HG03103 (cell line): ENCODE measurements at regions not wholly inside any gene's neighbourhood (a gene's known extent, or its start where the extent isn't known, plus 50 kb on each side); places are given as distances from the start of the nearest gene placed in this dataset.

Source experiments
- ATAC-seq: cut with Tn5 transposase; IDR thresholded peaks from one replicate; pipeline ENCODE4 v1.9.1; 2021; ENCODE audit warnings: low read depth; ENCODE audit not compliant: unreplicated experiment

DNA sequence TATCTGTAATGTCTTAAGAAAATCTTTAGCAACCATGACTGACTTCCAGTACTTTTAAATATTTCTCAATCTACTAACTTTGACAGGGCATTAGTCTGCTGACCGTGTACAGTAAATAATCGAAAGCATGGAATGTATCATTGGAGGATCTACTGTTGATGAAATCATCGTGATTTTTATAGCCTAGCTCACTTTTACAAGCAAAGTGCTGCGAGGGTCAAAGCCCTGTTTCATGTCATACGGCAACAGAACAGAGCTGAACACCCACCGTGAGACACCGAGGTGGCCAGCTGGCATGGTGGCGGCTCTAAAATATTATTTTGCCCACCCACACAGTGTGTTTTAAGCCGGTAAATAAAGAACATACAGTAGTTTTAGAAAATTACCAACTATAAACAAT is 679.3 kb downstream of the FAT4 start:
- ATAC-seq, result no peak

DNA sequence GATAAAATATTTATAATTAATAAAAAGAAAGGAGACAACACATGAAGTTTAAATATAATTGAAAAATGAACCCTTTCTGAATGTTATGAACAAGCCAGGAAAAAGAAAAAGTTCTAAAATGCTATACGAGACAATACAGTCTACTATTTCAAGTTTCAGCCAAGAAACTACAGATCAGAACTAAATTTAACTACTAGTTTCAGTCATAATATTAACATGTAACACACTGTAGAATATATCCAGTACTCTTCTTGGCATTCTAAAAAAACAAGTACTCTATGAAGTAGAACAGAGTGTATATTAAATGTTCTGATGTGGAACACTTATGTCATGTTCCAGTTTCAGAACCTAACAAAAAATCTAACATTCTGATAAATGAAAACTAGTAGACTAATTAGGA is 679.7 kb downstream of the FAT4 start:
- no peak for ATAC-seq

DNA sequence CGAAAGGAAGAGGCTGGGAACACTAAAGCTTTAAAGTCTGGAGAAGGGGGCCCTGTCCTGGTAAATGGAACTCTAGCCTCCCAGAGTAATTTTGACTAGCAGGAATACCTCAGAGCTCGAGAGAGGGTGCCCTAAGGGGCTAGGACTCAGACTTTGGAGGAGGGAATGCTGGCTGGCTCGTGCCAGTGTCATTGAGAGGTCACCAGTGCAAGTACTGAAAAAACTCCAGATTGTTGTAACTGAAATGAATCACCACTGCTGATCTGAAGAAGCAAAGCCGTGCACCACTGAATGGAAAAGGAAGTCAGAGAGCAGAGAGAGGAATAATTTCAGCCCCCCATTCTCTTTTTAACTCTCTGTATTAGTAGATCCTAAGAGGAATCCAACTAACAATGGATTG is 690.2 kb downstream of the FAT4 start:
- ATAC-seq, result no peak

DNA sequence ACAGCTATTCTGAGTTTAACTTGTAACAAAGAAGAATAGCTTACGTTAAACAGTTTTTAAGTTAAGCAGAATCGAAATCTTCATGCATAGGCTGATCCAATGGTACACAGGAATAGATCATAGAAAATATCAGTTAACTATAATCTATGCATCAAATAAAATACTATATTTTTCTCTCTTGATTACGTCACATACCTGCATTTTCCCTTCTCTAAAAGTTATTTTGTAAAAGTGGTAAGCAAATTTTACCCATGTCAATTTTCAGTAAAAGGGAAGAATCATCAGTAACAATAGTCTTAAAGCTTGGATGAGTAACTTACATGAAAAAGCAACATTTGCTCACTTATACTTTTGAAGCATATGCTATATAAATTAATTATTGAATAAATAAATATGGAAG is 692.4 kb downstream of the FAT4 start:
- no peak for ATAC-seq

DNA sequence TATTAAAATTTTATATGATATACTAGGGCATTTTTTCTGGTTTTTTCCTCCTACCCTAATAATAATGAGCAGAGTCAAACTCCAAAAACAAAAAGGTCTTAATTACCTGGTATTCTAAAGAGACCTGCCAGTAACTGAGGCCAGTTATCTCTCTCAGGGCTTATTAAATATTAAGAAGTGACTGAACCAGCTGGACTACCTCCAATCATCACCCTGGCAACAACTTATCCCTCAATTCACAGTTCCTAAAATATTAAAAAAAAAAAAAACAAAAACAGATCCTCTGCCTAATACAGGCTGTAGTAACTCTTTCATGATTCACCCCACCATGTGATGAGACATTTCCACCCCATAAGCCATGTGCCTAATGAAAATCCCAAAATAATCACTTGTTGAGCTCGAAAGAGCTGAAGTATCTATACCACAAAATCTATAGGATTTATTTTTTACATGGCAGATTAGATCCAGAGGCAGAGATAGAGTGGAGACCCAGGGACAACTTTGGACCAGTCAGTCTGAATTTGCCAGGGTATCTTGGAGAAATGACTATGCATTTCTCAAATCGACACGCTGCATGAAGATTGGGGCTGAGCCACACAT is 698.0 kb downstream of the FAT4 start:
- ATAC-seq, result no peak

DNA sequence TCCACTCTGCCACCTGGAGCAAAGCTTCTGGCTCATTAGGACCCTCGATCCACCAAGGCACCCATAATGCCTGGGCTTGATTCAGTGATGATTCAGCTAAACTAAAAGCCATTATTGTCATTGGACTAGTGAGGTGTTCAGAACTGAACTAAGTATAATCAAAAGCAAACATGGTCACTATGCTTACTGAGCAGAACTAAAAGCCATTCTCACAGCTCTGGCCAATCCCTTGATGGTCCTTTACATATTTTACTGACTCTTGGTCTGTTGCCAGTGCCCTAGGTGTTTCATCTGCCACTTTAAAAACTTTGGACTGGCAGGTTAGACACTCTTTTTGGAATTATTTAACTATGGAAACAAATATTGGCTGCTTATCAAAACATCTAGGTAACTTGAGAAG is 703.5 kb downstream of the FAT4 start:
- ATAC-seq, result no peak

DNA sequence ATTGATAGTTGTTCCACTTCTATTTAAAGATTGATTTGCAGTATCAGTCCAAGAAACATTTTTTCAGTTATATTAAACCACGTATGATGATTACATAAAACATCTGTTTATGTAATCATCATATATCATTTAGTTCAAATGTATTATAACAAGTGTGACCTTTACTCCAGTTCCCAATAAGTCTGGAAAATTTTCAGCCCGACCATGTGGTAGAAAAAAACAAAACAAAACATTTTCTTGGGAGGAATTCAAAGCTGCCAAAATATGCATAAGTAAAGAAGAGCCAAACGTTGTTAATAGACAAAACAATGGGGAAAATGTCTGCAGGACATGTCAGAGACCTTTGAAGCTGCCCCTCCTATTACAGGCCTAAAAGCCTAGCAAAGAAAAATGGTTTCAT is 709.1 kb downstream of the FAT4 start:
- no peak for ATAC-seq

DNA sequence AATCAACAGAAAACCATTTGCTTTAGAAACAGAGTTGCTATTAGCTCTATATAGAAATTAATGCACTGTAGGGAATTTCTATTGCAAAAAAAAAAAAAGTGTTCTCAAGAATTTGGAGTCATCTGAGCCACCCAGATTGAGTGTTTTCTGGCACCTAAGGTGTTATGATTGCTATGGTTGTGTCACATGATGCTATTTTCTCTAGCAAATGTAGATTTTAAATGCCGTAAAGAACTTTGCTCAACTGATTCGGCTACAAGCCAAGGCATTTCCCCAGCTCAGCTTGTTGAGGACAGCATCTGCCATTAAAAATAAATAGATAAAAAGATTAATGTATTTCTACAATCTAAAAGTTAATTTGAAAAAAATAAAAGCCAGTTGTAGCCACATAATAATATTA is 712.8 kb downstream of the FAT4 start:
- ATAC-seq, result no peak

DNA sequence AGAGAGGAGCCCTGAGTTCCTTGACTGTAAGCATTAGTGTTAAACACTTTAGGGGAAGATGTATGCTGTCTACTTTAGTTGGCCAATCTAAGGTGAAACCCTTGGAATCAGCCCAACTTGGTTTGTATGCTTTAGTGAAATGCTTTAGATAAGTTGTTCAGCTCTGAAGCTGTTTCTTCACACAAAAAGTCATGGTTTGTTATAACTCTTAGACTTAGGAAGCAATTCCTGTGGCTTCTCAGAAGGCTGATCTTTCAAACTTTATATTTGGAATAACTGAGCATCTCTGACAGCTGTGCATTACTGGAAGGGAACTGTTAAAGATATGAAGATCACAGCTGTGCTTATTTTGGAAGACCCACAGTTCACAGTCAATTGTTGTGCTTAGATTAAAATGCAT is 714.1 kb downstream of the FAT4 start:
- no peak for ATAC-seq

DNA sequence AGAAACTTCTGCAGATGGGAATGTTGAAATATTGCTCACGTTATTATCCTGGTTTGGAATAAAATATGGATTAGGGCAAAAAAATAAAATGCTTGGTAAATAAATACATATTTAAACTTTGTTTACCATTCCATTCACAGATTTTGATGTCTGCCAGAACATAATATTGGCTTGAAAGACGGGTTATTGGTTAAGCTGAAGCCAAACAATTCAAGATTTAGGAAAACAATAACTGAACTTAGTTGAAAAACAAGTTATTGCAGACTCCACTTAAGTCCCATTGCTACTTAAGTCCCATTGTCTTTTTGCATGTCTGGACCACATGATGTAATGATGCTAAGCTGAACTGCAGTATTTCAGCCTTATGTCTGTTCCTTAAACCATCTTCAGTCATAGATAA is 722.5 kb downstream of the FAT4 start:
- ATAC-seq, result no peak

DNA sequence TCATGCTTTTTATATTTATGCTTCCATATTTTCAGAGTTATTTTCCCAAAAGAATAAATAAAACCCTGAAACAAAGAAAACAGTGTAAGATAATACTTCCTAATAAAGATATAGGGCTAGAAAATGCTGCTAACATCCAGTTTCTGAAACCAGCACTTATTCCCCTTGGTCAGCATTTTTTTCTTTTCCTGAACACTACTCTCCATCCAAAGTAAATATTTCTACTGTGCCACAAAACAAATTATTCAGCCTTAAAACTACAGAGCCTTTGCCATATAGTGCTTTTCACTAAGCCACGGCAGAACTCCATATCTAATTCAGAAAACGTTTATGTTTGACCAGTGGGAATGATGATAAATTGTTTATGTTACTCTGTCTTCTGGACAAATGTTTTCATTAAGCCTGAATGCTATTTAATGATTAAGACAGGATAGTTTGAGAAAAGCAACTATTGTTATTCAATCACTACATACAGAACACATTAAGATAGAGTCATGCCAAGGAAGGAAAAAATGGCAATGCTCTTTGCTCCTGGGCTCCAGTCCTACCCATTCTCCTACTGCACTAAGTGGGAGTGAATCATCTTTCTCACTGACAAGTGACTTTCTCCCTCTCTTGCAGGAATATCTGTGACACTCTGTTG is 723.9 kb downstream of the FAT4 start:
- ATAC-seq, result no peak

DNA sequence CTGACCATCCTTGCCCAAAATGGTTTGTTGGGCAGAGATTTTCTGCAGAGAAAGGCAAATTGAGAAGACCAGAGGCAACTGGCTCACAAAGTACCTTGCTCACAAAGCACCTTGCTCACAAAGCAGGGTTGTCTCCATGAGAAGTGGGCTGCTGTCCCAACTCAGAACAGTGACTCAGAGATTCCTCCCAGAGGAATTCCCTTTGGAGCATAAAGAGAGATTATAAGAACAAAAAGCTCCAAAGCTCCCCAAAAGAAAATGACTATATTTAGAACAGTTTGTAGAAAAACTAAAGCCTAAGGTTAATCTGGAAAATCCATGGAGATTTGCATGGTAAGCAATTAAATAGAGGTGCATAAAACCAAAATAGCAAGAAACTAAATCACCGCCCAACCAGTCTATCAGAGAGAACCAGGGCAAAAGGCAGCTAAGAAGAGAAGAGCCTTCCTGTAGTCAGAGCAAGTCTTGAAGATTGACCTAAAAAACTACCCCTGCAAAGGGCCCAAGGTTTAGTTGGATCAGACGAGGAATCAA is 731.4 kb downstream of the FAT4 start:
- no peak for ATAC-seq

DNA sequence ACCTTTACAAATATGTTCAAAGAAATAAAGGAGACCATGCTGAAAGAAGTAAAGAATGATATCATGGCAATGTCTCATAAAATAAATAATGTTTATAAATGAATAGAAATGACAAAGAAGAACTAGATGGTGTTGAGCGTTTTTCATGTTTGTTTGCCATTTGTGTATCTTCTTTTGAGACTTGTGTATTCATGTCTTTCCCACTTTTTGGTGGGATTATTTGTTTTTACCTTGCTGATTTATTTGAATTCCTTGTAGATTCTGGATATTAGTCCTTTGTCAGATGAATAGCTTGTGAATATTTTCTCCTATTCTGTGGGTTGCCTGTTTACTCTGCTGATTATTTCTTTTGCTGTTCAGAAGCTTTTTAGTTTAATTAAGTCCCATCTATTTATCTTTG is 732.4 kb downstream of the FAT4 start:
- no peak for ATAC-seq

DNA sequence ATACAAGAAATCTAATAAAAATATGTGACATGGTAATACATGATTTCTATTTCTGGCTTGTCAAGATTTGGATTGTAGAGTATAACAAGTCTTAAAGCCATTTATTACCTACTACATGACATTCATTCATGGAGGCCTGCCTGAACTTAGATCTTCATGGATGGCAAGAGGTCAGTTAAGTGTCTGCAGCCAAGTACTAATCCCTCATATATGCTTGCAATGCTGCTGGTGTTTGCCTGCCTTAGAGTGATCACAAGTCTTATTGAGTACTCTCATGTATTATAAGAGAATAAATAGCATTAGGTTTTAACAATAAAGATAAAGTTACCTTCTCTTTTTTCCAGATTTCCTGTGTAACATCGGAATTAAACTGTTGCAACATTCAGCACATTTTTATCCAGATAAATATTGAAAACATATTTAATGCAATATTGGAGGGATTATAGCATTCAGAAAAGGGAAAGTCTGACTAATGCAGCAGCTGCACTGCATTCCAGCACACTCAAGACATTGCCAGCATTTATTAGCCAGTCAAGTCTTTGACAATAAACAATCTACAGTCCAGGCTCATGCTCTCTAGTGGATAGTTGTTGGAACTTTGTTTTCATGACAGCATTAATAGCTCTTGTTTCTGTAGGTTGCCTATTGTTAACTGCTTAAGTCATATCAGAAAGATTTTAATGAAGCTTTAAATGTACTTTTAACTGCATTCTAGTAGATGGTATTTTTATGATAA is 737.1 kb downstream of the FAT4 start:
- ATAC-seq, result no peak

DNA sequence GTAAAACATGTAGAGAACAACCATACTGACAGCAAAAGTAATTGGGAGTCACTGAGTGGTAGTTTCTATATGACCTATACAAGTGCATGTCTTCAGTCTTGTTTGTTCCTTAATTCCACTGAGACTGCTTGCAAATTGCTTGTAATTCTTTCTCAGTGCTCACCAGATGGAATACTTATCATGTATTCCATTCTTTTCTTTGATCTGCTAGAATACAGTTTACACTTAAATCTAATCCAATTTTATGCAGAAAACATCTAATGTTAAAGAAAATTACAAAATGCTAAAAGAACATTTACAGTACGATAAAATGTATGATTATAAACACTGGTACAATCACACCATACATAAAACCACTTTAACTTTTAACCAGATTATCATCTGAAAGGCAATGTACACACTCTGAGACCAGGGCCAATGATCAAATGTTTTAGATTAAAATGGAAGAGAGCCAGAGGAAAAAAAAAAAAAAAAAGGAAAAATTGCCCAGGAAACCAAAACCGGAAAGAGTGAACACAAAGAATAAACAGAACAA is 741.4 kb downstream of the FAT4 start:
- no peak for ATAC-seq

DNA sequence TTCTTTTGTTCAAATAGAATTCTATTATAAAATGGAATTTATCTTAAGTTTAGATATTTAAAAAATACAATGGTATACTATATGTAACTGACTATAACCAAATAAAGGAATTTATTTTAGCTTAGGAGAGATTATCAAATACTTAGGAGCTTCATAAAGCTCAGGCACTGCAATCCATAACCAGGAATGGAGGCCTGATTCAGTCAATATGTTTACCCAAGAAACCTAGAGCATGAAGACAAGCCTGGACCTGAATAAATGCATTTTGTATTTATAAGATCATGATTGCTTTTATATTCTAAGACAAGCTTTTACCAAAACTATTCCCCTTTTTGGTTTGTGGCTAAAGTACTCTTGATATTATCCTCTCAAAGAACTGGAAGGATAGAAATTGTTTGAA is 742.6 kb downstream of the FAT4 start:
- no peak for ATAC-seq

DNA sequence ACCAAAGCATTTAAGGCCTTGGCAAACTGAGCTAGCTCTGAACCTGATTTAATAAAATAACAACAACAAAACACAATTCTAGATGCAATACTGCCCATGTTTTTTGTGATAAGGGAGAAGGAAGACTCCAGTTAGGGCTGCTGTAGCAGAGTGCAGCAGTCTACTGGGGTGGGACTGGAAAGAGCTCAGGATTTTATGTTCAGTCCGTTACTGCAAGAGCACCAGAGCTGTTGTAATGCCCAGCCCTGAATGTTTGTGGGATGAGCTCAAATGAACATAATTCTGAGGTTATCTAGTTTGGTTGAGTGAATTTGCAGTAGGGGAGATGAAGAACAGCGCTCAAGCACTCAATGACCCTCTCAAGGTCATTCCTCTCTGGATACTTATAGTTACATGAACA is 743.8 kb downstream of the FAT4 start:
- no peak for ATAC-seq

DNA sequence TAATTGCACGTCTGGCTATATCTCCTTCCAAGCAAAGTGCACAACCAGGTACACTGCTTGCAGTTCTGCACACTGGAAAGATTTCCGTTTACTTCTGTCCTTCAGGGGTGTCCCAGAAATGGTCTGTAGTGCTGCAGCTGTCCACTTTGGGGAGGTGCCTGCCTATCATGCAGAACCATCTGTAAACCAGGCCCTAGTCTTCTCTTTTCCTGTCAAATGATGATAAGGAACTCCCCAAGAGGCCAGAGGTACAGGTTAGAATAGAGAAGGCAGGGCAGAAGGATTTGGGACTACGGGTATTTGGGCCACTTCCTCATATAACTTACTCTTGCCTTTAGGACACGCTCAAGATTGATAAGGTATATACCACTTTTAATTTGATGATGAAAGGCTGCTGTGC is 746.9 kb downstream of the FAT4 start:
- ATAC-seq, result no peak

DNA sequence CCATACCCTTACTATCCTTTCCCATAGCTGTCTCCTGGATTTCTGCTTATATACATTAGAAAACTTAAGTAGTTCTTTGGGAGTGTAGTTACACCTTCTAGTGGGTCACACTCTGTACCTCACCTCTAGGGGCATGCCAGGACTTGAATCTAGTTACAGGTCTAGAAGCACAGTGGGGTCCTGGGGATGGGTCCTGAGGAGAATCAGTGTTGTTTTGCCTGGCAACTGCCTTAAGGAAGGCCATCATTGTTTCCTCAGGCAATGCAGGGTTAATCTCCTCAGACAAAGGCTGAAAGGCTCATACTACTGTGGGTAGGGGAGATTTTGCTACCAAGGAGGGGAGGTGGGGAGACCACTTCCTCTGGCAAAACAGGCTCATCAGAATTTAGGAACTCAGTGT is 750.3 kb downstream of the FAT4 start:
- no peak for ATAC-seq

DNA sequence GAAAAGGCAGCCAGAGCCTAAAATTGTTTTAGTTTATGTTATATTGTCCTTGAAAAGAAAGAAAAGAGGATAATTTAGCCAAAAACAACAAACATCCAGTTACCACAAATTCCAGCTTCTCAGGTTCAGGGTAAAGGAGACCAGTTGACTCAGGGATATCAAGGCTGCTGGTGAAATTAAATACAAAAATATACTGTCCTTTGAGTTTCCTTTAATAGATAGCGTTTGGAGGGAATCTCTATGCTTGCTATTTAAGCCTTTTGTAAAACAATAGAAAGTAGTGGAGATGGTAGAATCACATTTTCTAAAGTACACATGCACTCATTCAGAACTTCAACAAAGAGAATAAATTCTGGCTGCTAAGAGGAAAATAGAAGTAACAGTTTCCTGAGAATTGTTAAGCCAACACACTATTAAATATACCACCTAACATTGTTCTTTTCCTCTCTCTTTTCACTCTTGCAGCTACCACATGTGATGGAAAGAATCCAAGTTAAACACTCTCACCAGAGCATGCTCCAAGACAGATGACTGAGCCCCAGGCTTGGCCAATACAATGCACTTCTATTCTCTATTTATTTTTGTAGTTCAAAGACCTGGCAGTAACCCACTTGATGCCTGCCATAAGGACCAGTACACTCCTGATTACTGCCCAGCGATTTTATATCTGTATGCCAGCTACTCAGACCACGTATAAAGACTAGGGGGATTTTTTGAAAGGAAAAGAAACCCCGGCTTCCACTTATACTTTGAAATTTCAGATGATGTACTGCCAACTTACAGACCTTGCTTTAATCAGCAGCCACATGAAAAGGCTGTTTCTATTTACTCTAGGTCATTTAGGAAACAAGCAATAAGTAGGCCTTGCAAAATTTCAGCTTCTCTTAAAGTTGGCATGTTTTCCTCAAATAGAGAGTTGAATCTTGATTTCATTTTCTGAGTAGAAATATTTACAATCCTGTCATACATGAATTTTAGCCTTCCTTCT is 756.9 kb downstream of the FAT4 start:
- ATAC-seq, result no peak

DNA sequence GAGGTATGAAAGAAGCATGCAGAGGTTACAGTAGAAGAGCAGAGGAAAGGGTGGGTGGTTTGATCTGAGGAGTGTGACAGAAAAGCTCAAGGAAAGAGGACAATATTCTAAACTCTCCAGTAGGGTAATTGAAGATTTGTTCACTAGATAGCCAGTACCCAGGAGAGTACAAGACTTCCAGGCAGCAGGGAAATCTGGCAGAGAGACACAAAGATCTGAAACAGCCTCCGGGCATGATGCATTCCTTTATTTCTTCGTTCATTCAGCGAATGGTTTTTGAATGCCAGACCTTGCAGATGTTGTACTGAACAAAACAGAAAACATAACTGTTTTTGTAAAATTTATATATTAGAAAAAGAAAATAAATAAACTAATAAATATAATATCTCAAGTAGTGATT is 766.6 kb downstream of the FAT4 start:
- ATAC-seq, result no peak
